ENCODE measurements at regions not wholly inside any gene's neighbourhood (a gene's known extent, or its start where the extent isn't known, plus 50 kb on each side); places are given as distances from the start of the nearest gene placed in this dataset.
"Not testable (repeated sequence)": the region's sequence is repeated elsewhere in the genome, so short reads cannot be mapped to it uniquely, and the experiment has no call there.

DNA sequence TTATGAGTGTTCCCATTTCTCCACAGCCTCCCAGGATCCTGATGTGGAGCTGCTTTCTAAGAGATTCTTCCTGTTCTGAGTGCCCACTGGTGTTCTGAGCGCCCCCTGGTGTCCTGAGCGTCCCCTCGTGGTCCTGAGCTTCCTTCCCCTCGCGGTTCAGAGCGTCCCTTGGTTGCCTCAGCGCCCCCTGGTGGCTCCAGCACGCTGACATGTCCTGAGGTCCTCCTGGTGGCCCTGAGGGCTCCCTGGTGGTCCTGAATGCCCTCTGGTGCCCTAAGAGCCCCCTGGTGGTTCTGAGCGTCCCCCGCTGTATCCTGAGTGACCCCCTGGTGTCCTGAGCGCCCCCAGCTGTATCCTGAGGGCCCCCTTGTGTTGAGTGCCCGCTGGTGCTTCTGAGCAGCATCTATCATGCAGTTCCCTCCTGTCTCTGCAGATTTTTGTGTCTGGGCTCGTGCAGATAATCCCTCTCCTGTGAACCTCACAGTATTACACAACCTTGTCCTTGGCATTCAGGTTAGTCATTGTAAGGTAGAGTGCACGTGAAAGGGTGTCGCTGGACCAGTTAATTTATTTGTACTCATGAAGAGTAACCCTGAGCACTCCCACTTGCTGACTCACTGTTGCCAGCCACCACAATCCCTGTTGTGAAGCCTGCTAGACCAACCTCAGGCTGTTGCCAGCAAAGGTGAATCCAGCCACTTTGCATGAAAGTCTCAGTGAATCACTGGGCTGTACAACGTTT is 1214.9 kb downstream of the TMEM121 start:
- CTCF ChIA-PET; H3K27ac ChIP-seq (ENCODE audit: low read depth in 1 of 2, low read length in 2 of 2); H3K27ac Mint-ChIP-seq; H3K36me3 Mint-ChIP-seq (ENCODE audit: low read depth); H3K4me3 Mint-ChIP-seq; H3K9me3 Mint-ChIP-seq; H3K27me3 Mint-ChIP-seq; H3K27me3 ChIP-seq (ENCODE audit: control insufficient read depth in 1 of 2, insufficient read depth in 2 of 2, low read length in 2 of 2); H3K36me3 ChIP-seq (ENCODE audit: insufficient read depth, low read length); POLR2A ChIA-PET; H3K4me3 ChIP-seq (ENCODE audit: low read length); H3K9me3 ChIP-seq (ENCODE audit: control insufficient read depth in 1 of 2, insufficient read depth in 1 of 2, low read length in 2 of 2): not testable (repeated sequence)
- intact Hi-C loops (cut with DNase I, micrococcal nuclease) = loop anchor here in 1 of 2 experiments (2.0 kb wide), 1 partner anchor 46 kb away; no protein-coding TSS in a partner anchor
- TF ChIP-seq, protein P1, sequence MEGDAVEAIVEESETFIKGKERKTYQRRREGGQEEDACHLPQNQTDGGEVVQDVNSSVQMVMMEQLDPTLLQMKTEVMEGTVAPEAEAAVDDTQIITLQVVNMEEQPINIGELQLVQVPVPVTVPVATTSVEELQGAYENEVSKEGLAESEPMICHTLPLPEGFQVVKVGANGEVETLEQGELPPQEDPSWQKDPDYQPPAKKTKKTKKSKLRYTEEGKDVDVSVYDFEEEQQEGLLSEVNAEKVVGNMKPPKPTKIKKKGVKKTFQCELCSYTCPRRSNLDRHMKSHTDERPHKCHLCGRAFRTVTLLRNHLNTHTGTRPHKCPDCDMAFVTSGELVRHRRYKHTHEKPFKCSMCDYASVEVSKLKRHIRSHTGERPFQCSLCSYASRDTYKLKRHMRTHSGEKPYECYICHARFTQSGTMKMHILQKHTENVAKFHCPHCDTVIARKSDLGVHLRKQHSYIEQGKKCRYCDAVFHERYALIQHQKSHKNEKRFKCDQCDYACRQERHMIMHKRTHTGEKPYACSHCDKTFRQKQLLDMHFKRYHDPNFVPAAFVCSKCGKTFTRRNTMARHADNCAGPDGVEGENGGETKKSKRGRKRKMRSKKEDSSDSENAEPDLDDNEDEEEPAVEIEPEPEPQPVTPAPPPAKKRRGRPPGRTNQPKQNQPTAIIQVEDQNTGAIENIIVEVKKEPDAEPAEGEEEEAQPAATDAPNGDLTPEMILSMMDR (IDR thresholded peaks at IDR 0.05) = peak; percentile 73
- H3K4me1 Mint-ChIP-seq (ENCODE audit: low read depth) = peaks cover 31% of the 10 kb centered on the region
- DNase-seq (peak in 8 of 14 experiments; percentile 28 to 87 (median 74)), ATAC-seq (ENCODE audit: poor library complexity) (peak; percentile 61)
- peaks cover 21% of the 10 kb centered on the region for H3K4me1 ChIP-seq (ENCODE audit: insufficient read depth, low read length)

DNA sequence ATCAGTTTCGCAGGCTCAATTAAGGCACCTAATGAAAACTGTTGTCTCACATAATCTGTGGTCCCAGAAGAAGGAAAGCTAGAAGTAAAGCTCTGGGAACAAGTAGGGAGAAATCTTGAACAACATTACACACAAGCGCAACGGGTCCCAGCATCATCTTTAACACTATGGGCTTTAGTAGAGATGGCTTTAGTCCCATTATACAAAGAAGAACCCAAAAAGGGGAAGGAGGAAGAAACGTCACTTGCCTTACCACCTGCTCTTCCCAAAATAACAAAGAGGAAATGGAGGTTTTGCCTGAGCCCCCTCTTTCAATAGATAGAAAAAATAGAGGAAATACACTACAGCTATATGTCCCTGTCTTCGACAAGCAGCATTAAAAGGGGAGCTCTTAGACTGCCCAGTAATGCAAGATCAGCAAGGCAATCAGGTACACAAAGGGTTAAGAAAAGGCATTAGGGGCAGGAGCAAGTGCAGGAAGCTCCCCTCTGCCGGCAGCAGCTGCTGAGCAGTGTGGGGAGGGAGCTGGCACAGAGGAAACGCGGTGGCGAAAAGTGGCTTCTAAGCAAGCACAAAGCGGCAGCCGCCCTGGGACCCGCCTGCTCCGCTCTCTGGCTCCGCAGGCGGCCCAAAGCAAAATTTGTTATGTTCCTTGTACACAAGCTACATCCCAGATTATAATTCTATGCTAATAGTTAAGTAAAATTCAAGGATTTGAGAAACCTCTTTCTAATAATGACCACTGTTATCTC is 1218.8 kb downstream of the TMEM121 start:
- intact Hi-C loops (cut with DNase I, micrococcal nuclease); H3K9me3 ChIP-seq (ENCODE audit: control insufficient read depth in 1 of 2, insufficient read depth in 1 of 2, low read length in 2 of 2); POLR2A ChIA-PET; CTCF ChIA-PET; H3K27me3 Mint-ChIP-seq; H3K36me3 ChIP-seq (ENCODE audit: insufficient read depth, low read length); H3K27me3 ChIP-seq (ENCODE audit: control insufficient read depth in 1 of 2, insufficient read depth in 2 of 2, low read length in 2 of 2); H3K9me3 Mint-ChIP-seq; H3K4me1 ChIP-seq (ENCODE audit: insufficient read depth, low read length); H3K4me3 Mint-ChIP-seq; H3K4me3 ChIP-seq (ENCODE audit: low read length); H3K27ac ChIP-seq (ENCODE audit: low read depth in 1 of 2, low read length in 2 of 2); H3K36me3 Mint-ChIP-seq (ENCODE audit: low read depth): not testable (repeated sequence)
- ATAC-seq (ENCODE audit: poor library complexity) = peak; percentile 96
- peak in 12 of 14 experiments; percentile 5 to 66 (median 36) for DNase-seq
- Mint-ChIP-seq H3K27ac (peak overlapping the region; percentile 24), H3K4me1 (ENCODE audit: low read depth) (peaks cover 32% of the 10 kb centered on the region)

DNA sequence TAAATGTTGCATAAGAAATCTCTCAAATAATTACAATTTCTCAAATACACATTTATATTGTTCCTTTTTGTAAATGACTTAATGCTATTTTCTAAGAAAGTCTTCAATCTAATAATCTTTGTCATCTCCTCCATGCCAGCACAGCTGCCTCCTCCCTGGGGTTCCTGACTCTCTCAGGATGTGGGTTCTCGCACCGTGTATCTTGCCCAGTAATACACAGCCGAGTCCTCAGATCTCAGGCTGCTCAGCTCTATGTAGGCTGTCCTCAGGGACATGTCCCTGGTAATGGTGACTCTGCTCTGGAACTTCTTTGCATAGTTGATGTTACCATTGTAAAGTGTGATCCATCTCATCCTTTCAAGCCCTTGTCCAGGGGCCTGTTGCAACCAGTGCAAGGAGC is 1223.7 kb downstream of the TMEM121 start:
- H3K4me3 ChIP-seq (ENCODE audit: low read length); H3K36me3 ChIP-seq (ENCODE audit: insufficient read depth, low read length); H3K36me3 Mint-ChIP-seq (ENCODE audit: low read depth); H3K4me1 ChIP-seq (ENCODE audit: insufficient read depth, low read length); H3K9me3 ChIP-seq (ENCODE audit: control insufficient read depth in 1 of 2, insufficient read depth in 1 of 2, low read length in 2 of 2); H3K27me3 ChIP-seq (ENCODE audit: control insufficient read depth in 1 of 2, insufficient read depth in 2 of 2, low read length in 2 of 2); H3K27ac ChIP-seq (ENCODE audit: low read depth in 1 of 2, low read length in 2 of 2); CTCF ChIA-PET; POLR2A ChIA-PET; DNase-seq; H3K27ac Mint-ChIP-seq; intact Hi-C loops (cut with DNase I, micrococcal nuclease); H3K9me3 Mint-ChIP-seq; H3K4me3 Mint-ChIP-seq; H3K27me3 Mint-ChIP-seq: not testable (repeated sequence)
- H3K4me1 Mint-ChIP-seq (ENCODE audit: low read depth) = peaks cover 20% of the 10 kb centered on the region
- peak; percentile 48 for ATAC-seq (ENCODE audit: poor library complexity)

DNA sequence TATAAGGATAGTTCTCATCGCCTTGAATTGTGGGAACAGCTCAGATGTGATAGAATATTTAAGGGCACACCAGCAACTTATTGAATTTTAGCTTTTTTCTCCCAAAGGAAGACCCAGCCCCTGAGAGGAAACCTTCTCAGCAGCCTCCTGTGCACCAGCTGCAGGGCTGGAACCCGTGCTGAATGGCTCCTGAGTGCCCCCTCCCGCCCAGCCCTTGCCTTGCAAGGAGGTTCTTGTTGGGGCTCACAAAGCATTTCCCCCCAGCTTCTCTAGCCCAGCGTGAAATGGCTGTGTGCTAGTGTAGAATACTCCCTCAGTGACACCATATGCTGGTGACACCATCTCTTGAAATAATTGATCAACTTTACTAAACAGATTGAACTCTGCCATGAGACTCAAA is 1227.4 kb downstream of the TMEM121 start:
- H3K4me3 ChIP-seq (ENCODE audit: low read length); H3K9me3 ChIP-seq (ENCODE audit: control insufficient read depth in 1 of 2, insufficient read depth in 1 of 2, low read length in 2 of 2); H3K27me3 Mint-ChIP-seq; H3K27ac Mint-ChIP-seq; DNase-seq; intact Hi-C loops (cut with DNase I, micrococcal nuclease); H3K27ac ChIP-seq (ENCODE audit: low read depth in 1 of 2, low read length in 2 of 2); H3K4me1 ChIP-seq (ENCODE audit: insufficient read depth, low read length); CTCF ChIA-PET; H3K27me3 ChIP-seq (ENCODE audit: control insufficient read depth in 1 of 2, insufficient read depth in 2 of 2, low read length in 2 of 2); H3K36me3 Mint-ChIP-seq (ENCODE audit: low read depth); H3K4me3 Mint-ChIP-seq; ATAC-seq (ENCODE audit: poor library complexity); H3K9me3 Mint-ChIP-seq; H3K4me1 Mint-ChIP-seq (ENCODE audit: low read depth); POLR2A ChIA-PET; H3K36me3 ChIP-seq (ENCODE audit: insufficient read depth, low read length): not testable (repeated sequence)

DNA sequence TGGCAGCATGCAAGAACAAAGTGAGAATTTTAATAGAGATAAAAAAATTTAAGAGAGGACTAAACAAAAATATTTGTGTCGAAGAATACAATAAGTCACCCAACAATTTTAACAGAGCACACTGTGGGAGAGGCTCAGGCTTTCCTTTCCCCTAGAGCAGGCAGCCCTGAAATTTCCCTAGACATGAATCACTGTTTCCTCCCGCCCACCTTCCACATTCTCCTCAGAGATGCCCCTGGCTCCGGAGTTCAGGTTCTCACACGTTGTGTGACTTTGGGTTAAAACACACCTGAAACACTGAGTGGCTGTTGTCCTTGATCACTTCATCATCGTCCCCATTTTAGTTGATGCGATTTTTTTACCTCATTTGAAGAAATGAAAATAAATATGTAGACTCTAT is 1231.1 kb downstream of the TMEM121 start:
- H3K9me3 Mint-ChIP-seq; H3K9me3 ChIP-seq (ENCODE audit: control insufficient read depth in 1 of 2, insufficient read depth in 1 of 2, low read length in 2 of 2); H3K36me3 ChIP-seq (ENCODE audit: insufficient read depth, low read length); H3K27ac ChIP-seq (ENCODE audit: low read depth in 1 of 2, low read length in 2 of 2); POLR2A ChIA-PET; H3K4me3 Mint-ChIP-seq; H3K36me3 Mint-ChIP-seq (ENCODE audit: low read depth); H3K27me3 Mint-ChIP-seq; CTCF ChIA-PET; intact Hi-C loops (cut with DNase I, micrococcal nuclease); H3K27me3 ChIP-seq (ENCODE audit: control insufficient read depth in 1 of 2, insufficient read depth in 2 of 2, low read length in 2 of 2); ATAC-seq (ENCODE audit: poor library complexity); H3K4me3 ChIP-seq (ENCODE audit: low read length); DNase-seq; H3K4me1 Mint-ChIP-seq (ENCODE audit: low read depth); H3K4me1 ChIP-seq (ENCODE audit: insufficient read depth, low read length); H3K27ac Mint-ChIP-seq: not testable (repeated sequence)

DNA sequence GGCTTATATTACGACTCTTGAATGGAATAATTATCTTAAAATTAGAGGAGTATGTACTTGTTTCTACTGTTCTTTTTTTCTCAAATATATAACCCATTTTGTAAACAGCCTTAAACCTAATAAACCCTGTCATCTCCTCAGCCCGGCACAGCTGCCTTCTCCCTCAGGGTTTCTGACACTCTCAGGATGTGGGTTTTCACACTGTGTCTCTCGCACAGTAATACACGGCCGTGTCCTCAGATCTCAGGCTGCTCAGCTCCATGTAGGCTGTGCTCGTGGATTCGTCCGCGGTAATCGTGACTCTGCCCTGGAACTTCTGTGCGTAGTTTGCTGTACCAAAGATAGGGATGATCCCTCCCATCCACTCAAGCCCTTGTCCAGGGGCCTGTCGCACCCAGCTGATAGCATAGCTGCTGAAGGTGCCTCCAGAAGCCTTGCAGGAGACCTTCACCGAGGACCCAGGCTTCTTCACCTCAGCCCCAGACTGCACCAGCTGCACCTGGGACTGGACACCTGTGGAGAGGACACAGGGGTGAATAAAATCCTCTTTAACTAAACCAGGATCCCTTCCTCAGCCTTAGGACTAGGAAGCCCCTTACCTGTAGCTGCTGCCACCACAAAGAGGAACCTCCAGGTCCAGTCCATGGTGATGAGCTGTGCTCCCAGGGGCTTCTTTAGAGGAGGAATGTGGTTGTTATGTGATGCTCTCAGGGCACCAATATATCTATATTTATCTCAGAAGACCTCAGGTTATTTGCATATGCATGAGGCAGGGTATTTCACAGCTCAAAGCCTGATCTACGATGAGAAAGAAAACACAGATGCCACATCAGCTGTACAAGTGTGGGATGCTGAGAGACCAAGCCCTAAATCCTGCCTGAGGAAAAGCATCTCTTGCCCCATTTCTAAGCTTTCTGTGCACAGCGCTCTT is 1235.8 kb downstream of the TMEM121 start:
- H3K27me3 Mint-ChIP-seq; H3K9me3 ChIP-seq (ENCODE audit: control insufficient read depth in 1 of 2, insufficient read depth in 1 of 2, low read length in 2 of 2); POLR2A ChIA-PET; H3K9me3 Mint-ChIP-seq; H3K27ac ChIP-seq (ENCODE audit: low read depth in 1 of 2, low read length in 2 of 2); H3K4me3 ChIP-seq (ENCODE audit: low read length); H3K27me3 ChIP-seq (ENCODE audit: control insufficient read depth in 1 of 2, insufficient read depth in 2 of 2, low read length in 2 of 2); H3K4me3 Mint-ChIP-seq; H3K36me3 Mint-ChIP-seq (ENCODE audit: low read depth); CTCF ChIA-PET; intact Hi-C loops (cut with DNase I, micrococcal nuclease); H3K36me3 ChIP-seq (ENCODE audit: insufficient read depth, low read length): not testable (repeated sequence)
- H3K4me1 ChIP-seq (ENCODE audit: insufficient read depth, low read length) = peaks cover 18% of the 10 kb centered on the region
- peak in 5 of 14 experiments; percentile 3 to 57 (median 28) for DNase-seq
- peaks cover 24% of the 10 kb centered on the region for H3K4me1 Mint-ChIP-seq (ENCODE audit: low read depth)
- ATAC-seq (ENCODE audit: poor library complexity) = peak; percentile 69
- peak overlapping the region; percentile 56 for H3K27ac Mint-ChIP-seq

Data from CD4-positive, alpha-beta T cell (primary cell).